Calu3 (cell line): ENCODE measurements at regions not wholly inside any gene's neighbourhood (a gene's known extent, or its start where the extent isn't known, plus 50 kb on each side); places are given as distances from the start of the nearest gene placed in this dataset.

Experiments used
- BruUV-seq: library from RNA; stranded (reverse); fragments of 400-500 nt; replicated peaks from 2 replicates; lab custom pipeline; 2021; lab: Mats Ljungman, UMichigan
- CTCF ChIA-PET: fragments of 300-600 bp; sonication (Branson Sonifier 250); formaldehyde crosslinking; loops from one replicate; lab custom pipeline; 2022; ENCODE audit warnings: antibody characterized with exemption; lab: Charles Lee
- DNase-seq: peaks from one replicate; pipeline ENCODE4 v3.0.0; 2022
- H3K27ac Mint-ChIP-seq: one replicate; pipeline ENCODE4 v1.8.0; 2022; ENCODE audit warnings: mixed read lengths; ENCODE audit not compliant: unreplicated experiment
- H3K27me3 Mint-ChIP-seq: one replicate; pipeline ENCODE4 v1.8.0; 2022; ENCODE audit warnings: mixed read lengths; ENCODE audit not compliant: unreplicated experiment
- H3K36me3 Mint-ChIP-seq: one replicate; pipeline ENCODE4 v1.8.0; 2022; ENCODE audit warnings: mild to moderate bottlenecking, moderate library complexity, mixed read lengths; ENCODE audit not compliant: insufficient read depth, unreplicated experiment
- H3K4me1 Mint-ChIP-seq: one replicate; pipeline ENCODE4 v1.8.0; 2022; ENCODE audit warnings: mild to moderate bottlenecking, low read depth, mixed read lengths; ENCODE audit not compliant: unreplicated experiment
- H3K4me3 Mint-ChIP-seq: one replicate; pipeline ENCODE4 v1.8.0; 2022; ENCODE audit warnings: mild to moderate bottlenecking, low read depth, moderate library complexity, mixed read lengths; ENCODE audit not compliant: unreplicated experiment
- H3K9me3 Mint-ChIP-seq: one replicate; pipeline ENCODE4 v1.8.0; 2022; ENCODE audit warnings: low read depth, mixed read lengths; ENCODE audit not compliant: unreplicated experiment
- intact Hi-C: fragments of 100-400 bp; cut with micrococcal nuclease; formaldehyde crosslinking; loops from one replicate; pipeline ENCODE4 v1.10.0; 2022; ENCODE audit not compliant: unreplicated experiment
- TF ChIP-seq, protein P1 (sequence below): fragments of 200-600 bp; IDR thresholded peaks from one replicate; pipeline ENCODE4 v1.8.0; 2022; ENCODE audit warnings: antibody characterized with exemption; ENCODE audit not compliant: unreplicated experiment

DNA sequence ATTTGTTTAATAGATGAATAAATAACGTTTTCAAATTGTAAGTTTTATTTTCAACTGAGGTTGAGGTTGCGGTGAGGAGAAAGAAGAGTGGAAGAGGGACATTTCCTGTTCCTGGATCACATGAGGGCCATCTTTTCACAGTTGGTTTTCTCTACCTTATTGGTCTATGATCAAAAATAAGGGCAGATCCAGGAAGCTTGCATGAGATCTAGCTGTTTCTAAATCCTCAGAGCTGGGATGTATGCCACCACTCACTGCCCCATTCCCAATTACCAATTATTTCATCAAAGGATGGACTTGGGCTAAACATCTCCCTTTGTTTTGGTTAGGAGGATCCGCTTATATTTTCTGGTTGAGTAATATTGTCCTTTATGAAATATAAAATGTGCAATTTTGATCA, 104.8 kb upstream of the TLL1 start:
- Mint-ChIP-seq H3K36me3 (no peaks in the 10 kb centered on the region), H3K4me1 (peaks cover 10% of the 10 kb centered on the region), H3K27me3 (no peaks in the 10 kb centered on the region), H3K27ac (no peak overlapping the region), H3K9me3 (no peaks in the 10 kb centered on the region), H3K4me3 (no peak overlapping the region)
- intact Hi-C loops = no loop called here
- BruUV-seq = no TSS peak
- CTCF ChIA-PET = no interaction called here
- TF ChIP-seq, protein P1, sequence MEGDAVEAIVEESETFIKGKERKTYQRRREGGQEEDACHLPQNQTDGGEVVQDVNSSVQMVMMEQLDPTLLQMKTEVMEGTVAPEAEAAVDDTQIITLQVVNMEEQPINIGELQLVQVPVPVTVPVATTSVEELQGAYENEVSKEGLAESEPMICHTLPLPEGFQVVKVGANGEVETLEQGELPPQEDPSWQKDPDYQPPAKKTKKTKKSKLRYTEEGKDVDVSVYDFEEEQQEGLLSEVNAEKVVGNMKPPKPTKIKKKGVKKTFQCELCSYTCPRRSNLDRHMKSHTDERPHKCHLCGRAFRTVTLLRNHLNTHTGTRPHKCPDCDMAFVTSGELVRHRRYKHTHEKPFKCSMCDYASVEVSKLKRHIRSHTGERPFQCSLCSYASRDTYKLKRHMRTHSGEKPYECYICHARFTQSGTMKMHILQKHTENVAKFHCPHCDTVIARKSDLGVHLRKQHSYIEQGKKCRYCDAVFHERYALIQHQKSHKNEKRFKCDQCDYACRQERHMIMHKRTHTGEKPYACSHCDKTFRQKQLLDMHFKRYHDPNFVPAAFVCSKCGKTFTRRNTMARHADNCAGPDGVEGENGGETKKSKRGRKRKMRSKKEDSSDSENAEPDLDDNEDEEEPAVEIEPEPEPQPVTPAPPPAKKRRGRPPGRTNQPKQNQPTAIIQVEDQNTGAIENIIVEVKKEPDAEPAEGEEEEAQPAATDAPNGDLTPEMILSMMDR = no peak
- no peak for DNase-seq

DNA sequence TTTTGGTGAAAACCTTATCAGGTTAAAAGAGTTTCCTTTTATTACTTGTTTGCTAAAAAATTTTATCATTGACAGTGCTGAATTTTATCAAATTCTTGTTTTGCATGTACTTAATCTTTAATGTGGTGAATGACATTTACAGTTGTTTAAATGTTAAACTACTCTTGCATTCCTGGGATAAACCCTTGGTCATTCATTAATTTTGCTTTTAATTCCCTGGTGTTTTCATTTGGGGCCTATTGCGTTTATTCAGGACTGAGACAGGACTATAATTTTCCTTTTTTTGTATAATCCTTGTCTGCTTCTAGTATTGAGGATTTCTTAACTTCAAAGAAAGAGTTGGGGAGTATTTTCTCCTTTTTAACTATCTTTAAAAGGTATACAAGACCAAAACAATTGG, 98.7 kb upstream of the TLL1 start:
- Mint-ChIP-seq H3K4me3 (no peak overlapping the region), H3K27me3 (no peaks in the 10 kb centered on the region), H3K27ac (no peak overlapping the region), H3K9me3 (no peaks in the 10 kb centered on the region), H3K36me3 (no peaks in the 10 kb centered on the region), H3K4me1 (no peaks in the 10 kb centered on the region)
- TF ChIP-seq, protein P1 = no peak
- no peak for DNase-seq
- no TSS peak for BruUV-seq
- intact Hi-C loops = no loop called here
- CTCF ChIA-PET = no interaction called here

DNA sequence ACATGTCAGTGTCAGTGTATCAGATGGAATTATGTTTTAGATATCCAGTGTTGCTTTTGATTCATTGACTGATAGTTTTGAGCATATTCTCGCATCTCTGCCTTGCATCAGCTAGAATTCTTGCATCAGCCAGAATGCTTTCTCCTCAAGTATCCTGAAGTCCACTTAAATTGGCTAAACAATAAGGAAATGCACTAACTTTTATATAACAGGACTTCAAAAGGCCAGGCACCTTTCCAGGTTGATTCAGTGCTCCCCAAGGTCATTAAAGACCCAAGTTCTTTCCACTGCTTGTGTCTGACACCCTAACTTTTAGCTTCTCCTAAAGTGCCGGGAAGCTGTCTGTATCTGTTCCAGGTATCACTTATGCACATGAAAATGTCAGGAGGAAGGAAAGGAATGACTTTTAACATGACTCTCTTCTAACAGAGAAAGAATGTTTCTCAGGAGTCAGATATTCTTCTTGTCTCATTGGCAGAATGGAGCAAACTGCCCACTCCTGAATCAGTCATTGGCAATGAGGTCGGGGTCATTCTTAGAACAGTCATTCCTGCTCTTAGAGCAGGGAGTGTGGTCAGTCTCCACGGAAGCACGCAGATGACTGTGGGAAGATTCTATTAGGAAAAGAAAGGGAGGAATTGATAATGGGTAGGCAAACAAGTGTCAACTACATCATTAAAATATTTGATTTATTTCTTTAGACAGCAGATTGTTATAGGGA, 92.9 kb upstream of the TLL1 start:
- Mint-ChIP-seq H3K27me3 (no peaks in the 10 kb centered on the region), H3K36me3 (no peaks in the 10 kb centered on the region), H3K9me3 (no peaks in the 10 kb centered on the region), H3K4me3 (no peak overlapping the region), H3K27ac (no peak overlapping the region), H3K4me1 (peaks cover 12% of the 10 kb centered on the region)
- TF ChIP-seq, protein P1 = no peak
- no peak for DNase-seq
- intact Hi-C loops = no loop called here
- CTCF ChIA-PET = no interaction called here
- BruUV-seq = no TSS peak

DNA sequence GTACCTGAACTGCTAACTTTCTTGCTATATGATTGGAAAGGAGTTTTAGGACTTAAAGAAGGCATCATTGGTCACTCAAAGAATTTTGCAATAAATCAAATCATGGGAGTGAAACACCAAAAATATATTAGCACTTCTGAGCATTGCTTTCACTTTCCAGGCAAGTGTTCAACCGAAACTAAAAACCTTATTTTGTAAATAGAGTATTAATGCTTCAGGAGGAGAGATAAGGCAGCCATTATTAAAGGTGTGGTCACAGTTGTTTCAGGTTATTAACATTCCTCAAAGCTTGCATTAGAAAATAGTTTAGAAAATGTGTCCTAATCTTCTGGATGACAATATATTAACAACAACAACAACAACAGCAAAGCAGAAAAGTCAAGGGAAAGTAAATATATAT, 92.3 kb upstream of the TLL1 start:
- intact Hi-C loops = loop anchor here (1.0 kb wide), 1 partner anchor 243 kb away; no protein-coding TSS in a partner anchor
- Mint-ChIP-seq H3K4me3 (no peak overlapping the region), H3K9me3 (no peaks in the 10 kb centered on the region), H3K36me3 (no peaks in the 10 kb centered on the region), H3K4me1 (peaks cover 12% of the 10 kb centered on the region), H3K27ac (no peak overlapping the region), H3K27me3 (no peaks in the 10 kb centered on the region)
- CTCF ChIA-PET = no interaction called here
- TF ChIP-seq, protein P1 = no peak
- no peak for DNase-seq
- BruUV-seq = no TSS peak
